ENCODE measurements at regions not wholly inside any gene's neighbourhood (a gene's known extent, or its start where the extent isn't known, plus 50 kb on each side); places are given as distances from the start of the nearest gene placed in this dataset.
"Not testable (repeated sequence)": the region's sequence is repeated elsewhere in the genome, so short reads cannot be mapped to it uniquely, and the experiment has no call there.

DNA sequence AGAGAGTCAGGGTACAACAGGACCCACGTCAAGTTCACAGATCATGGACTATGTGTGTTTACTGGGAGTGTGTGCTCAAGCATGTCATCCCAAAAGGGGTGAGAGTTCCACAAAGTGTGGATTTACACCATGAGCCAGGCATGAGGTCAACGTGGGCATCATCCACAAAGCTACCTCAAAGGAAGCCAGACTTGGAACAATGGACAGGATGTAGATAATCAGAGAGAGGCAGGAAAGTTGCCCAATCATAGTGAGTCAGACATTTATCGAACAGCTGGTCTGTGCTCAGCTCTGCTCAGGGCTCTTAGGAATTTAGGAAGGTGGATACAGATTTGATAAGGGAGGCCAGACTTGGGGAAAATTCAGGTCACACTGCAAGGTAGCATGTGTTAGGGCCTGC, 317.2 kb upstream of the CDYL start:
- DNase-seq (ENCODE audit: low read depth) = peak; percentile 81

DNA sequence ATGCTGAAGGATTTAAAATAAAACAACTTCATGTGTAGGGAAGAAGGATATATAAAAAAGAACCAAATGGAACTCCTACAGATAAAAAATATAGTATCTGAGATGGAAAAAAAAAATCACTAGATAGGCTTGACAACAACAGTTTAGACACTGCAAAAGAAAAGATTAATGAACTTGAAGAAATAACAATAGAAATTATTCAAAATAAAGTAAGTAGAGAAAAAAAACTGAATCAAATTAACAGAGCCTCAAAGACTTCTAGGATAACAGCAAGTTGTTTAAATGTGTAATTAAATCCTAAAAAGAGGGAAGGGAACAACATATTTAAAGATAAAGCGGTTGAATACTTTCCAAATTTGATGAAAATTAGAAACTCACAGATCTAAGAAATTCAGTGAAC, 316.3 kb upstream of the ECI2 start:
- no peak for DNase-seq (ENCODE audit: low read depth)

DNA sequence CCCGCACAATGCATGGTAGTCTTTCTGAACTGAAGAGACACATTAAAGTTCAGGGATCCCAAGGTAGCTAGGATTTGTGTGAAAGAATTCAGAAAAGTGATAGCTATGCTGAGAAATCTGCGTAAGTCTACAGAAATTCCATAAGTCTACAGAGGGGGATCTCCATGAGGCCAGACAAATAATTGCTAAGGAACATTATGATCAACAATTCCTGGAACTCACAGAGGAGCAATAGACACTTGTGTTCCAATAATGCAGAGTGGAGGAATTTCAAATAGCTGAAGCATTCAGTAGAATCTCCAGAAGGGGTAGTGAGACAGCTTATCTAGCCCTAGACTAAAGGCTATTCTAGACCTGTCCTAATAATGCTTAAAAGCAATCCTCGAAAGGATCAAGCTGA, 315.7 kb upstream of the ECI2 start:
- no peak for DNase-seq (ENCODE audit: low read depth)

DNA sequence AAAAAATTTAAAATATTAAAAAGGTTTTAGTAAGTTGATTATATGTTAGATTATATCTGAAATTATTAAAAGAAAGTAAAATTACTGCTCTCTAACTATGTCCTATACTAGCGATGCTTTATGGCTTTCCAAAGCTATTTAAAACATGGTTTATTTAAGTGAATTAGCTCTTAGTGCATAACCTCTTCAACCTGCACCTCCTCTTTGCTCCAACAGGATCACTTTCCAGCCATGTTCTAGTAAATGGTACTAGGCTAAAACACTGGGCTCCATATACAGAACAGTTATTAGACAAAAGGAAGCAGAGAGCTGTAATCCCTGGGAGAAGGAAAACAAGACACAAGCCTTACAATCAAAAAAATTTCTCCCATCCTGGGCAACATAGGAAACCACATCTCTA, 314.9 kb upstream of the ECI2 start:
- no peak for DNase-seq (ENCODE audit: low read depth)

DNA sequence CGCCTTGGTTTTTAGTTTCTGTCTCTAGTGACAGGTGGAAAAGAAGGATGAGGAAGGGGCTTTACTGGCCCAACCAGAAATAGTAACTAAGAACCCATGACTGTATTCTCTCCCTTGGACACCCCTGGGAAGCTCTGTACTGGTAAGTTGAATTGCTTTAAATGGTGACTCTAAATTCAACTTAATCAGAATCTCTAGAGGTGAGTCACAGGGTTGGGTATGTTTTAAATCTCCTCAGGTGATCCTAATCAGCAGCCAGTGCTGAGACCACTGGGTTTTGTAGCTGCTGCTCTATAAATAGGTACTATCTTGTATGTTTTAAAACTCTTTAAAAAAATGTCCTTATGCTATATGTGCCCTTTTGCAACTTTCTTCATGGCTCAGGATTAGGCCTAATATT, 314.0 kb upstream of the ECI2 start:
- DNase-seq (ENCODE audit: low read depth) = no peak

DNA sequence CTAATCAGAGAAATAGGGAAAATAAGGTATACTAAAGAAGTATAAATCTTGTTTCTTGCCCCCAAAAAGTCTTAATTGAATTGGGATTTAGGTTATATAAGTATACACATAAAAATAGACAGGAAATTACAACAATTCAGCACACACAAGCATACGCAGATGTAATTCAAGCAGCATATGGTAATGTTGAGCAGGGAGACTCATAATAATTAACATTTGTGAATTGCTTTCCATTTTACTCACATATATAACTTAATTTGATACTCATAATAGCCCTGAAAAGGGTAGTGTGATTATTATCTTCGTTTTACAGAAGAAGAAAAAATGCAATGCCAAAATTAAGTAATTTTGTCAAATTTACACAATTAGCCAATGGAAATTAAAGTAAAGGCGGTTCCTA, 313.5 kb upstream of the ECI2 start:
- DNase-seq (ENCODE audit: low read depth) = no peak

DNA sequence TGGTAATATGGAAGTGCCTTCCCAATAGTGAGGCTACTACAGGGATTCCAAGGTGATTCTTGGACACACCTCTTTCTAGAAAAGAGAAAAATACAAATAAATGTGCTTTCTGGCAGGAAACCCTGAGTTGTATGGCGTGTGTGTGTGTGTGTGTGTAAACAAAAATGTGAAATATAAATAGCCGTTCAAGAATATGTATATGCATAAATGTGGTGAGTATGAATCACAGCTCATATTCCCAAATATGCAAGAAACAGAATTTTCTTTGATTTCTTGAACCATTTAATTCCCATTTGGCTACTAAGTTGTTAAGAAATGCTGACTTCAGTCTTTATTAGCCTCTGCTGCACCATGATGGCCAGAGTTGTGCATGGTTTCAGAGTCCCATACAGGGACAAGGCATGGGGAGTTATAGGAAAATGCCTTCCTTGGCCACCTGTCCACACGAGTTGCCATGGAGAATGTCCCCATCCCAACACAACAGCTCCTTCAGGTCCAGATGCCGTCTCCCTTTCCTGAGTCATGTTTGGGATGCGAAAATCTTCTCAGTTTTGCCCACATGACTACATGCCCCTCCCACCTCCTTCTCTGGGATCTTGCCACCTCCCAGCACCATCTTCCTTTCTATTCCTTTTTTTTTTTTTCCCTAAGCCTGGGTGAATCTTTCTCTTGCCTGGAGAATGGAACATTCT, 312.4 kb upstream of the ECI2 start:
- no peak for DNase-seq (ENCODE audit: low read depth)

DNA sequence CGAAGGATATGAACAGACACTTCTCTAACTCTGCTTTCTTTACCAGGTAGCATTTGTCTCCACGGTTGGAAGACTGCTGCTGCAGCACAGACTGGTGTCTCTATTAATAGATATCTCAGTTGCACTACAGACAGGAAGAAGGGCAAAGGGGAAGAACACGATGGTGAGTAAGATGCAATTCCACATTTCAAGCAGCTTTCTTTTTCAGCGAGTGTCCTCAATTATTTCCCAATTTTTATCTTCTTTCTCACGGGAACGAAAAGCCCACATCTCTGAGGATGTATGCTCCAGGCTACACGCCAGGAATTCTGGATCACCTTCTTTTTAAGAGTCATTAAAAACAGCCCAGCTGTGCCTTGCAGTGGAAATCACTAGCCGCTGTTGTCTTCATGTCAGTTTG, 311.6 kb upstream of the ECI2 start:
- DNase-seq (ENCODE audit: low read depth) = no peak

DNA sequence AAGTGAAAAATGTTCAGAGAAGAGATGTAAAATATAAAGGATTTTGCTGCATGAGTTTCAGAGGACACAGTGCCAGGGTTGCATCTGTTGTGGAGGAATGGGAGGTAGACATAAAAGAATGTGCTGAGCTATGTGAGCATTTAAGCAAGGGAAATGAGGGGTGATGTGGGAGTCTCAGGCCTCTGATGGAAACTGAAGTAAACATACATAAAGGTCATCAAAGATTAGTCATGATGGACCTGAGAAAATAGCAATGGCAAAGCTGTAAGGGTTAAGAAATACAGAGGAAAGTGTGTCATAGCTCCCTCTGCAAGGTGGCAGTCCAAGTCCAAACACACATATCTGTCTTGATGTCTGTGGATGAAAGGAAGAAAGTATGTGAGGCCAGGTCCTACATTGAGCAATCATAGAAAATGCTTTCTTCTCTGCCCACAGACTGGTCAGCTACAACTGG, 306.6 kb upstream of the ECI2 start:
- DNase-seq (ENCODE audit: low read depth) = peak; percentile 19

DNA sequence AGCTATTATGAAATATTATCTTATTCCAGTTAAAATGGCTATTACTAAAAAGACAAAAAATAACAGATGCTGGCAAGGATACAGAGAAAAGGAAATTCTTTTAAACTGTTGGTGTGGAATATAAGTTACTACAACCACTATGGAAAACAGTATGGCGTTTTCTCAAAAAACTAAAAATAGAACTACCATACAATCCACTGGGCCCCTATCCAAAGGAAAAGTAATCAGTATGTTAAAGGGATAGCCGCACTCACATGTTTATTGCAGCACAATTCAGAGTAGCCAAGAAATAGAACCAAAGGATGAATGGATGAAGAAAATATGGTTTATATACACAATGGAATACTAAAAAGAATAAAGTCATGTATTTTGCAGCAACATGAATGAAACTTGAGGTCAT, 303.8 kb upstream of the ECI2 start:
- DNase-seq (ENCODE audit: low read depth) = no peak

DNA sequence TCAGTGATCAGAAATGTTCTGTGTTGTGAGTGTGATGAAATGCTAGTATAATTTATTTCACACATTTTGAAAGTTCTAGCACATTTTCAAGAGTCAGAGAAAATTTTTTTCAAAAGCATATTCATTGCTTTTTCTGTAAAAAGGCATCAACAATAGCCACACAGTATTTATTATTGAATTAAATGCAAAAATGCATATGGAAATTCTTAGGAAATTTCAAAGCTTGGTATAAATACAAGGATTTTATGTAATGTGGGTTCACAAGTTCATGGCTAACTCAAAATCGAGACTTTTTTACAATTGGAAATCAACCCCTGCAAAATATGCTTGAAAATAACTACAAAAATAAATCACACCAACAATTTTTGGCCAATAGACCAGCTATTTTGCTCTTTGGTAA, 302.0 kb upstream of the ECI2 start:
- DNase-seq (ENCODE audit: low read depth) = no peak

DNA sequence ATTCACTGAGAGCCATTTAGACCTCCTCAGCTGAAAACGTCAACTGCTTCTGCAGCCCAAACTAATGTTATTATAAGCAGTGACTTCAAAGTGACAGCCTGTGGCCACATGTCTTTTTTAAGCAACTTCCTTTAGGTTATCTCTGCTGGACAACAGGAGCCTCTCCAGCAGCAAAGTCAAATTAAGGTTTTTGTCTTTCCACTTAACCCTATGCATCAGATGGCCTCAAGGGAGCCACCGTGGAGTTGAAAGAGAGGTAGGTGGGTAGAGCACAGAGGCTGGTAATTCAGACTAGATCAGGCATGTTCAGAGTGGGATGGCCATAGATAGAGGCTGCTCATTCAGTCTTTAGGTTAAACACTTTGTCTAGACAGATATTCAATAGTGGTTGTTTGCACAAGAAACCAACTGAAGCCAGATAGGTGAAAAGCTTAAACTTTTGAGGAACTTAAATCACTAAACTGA, 300.6 kb upstream of the ECI2 start:
- no peak for DNase-seq (ENCODE audit: low read depth)

DNA sequence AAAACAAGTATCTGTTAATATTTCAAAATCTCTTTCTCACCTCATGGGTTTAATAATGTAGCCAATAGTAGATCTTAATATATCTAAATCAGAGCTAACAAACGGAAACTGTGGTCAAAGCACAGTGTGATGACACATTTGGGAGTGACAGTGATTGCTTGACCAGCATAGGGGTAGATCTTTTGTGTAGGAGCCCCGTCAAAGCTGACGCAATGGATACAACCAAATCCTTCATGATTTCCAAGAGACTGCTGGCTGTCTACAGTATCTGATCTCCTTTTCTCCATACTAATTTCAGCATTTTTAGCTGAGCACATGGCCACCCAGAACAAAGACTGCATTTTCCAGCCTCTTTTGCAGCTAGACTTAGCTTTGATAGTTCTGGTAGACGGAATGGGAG, 299.3 kb upstream of the ECI2 start:
- DNase-seq (ENCODE audit: low read depth) = no peak

DNA sequence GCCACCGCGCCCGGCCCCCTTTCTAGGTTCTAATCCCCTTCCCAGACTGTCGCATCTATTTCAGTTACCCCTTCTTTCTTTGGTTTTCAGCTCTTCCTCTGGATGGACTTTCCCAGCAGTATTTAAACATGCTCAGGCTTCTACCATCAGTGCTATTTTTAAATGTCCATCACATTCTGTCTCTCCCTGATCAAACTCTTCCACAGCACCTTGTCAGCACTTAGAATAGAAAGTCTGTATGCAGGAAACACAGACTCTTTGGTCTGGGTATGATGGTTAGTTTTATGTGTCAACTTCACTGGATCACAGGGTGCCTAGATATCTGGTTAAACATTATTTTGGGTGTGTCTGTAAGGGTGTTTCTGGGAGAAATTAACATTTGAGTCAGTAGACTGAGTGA, 297.8 kb upstream of the ECI2 start:
- no peak for DNase-seq (ENCODE audit: low read depth)

DNA sequence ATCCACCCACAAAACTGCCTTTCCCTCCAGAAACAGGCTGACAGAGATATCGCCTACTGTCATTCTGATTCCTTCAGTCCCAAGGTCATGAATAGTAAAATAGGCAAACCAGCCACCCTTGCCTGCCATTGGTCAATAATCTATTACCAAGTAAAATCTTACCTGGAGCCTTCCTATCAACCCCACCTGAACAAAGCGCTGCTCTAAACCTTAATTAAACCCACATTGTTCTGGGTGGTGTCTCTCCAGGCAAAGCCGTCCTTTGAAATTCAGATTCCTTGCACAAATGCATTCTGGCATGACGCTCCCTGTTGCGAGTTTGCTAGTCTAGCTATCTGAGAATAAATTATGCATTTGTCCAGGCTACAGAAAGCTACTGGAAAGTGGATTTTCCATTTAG, 291.6 kb upstream of the ECI2 start:
- no peak for DNase-seq (ENCODE audit: low read depth)

DNA sequence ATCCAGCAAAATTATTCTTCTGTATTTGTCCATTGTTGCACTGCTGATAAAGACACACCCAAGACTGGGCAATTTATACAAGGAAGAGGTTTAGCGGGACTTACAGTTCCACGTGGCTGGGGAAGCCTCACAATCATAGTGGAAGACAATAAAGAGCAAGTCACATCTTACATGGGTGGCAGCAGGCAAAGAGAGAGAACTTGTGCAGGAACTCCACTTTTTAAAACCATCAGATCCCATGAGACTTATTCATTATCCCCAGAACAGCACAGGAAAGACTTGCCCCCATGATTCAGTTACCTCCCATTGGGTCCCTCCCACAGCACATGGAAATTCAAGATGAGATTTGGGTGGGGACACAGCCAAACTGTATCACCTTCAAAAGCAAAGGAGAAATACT, 286.5 kb upstream of the ECI2 start:
- DNase-seq (ENCODE audit: low read depth) = no peak

DNA sequence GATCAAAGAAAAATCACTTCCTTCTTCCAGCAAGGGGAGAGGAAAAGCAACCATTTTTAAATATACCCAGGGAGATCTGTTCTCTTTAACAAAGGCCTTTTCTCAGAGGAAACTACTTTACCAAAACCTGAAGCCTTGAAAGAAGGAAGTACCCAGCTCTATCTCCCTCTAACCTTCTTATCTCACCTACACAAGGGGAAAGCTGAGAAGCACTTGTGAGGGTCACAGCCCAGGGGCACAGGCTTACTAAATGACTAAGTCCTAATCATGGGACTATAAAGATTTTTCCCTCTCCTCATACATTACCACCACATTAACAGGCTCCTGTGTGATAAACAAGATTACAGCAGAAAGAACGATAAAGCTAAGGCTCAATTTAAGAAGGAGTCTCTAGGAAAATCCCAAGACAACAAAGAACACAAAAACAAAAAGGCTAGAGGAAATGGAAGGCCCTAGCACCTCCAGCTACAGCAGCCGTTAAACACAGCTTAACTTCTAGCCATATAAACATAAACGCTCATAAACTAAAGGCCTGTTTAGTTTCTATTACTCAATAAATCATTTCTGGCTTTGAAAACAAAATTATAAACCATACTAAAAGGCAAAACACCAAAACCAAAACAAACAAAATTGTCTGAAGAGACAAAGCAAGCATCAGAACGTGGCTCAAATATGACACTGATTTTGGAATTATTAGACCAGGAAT, 284.9 kb upstream of the ECI2 start:
- no peak for DNase-seq (ENCODE audit: low read depth)

DNA sequence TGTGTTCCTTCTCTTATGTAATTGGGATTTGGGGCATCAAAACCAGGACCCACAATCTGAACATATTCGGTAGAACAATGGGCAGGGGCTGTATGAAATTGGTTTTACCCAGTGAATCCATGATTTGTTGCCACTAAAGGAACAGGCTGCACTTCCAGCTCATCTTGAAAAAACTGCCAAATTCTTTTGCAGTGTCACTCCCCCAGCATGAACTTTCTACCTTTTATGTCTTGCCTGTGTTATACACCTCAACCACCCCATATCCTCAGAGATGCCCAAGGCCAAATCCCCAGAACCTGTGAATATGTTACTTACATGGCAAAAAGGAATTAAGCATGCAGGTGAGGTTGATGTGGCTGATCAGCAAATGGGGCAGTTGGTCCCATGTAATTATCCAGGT, 280.2 kb upstream of the ECI2 start:
- DNase-seq (ENCODE audit: low read depth) = no peak

DNA sequence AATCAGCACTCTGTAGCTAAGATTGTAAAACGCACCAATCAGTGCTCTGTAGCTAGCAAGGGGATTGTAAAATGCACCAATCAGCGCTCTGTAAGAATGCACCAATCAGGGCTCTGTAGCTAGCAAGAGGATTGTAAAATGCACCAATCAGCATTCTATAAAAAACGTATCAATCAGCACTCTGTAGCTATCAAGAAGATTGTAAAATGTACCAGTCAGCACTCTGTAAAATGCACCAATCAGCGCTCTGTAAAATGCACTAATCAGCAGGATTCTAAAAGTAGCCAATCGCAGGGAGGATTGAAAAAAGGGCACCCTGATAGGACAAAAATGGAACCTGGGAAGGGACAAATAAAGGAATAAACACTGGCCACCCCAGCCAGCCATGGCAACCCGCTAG, 278.7 kb upstream of the ECI2 start:
- not testable (repeated sequence) for DNase-seq (ENCODE audit: low read depth)

DNA sequence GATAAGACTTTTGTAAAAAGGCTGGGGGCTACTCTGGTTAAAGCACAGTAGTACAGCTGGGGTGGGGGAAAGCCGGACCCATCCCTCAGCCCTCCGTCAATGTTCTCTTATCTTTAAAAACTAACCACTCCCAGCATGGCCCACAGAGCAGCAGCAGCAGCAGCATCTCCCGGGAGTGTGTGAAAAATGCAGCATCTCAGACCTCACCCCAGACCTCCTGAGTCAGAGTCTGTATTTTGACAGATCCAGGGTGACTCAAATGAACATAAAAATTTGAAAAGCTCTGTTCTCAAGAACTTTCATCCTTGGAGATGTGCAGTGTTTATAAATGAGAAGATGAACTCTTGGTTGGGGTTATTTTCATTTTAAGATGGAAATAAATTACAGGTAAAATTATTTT, 277.7 kb upstream of the ECI2 start:
- DNase-seq (ENCODE audit: low read depth) = no peak

DNA sequence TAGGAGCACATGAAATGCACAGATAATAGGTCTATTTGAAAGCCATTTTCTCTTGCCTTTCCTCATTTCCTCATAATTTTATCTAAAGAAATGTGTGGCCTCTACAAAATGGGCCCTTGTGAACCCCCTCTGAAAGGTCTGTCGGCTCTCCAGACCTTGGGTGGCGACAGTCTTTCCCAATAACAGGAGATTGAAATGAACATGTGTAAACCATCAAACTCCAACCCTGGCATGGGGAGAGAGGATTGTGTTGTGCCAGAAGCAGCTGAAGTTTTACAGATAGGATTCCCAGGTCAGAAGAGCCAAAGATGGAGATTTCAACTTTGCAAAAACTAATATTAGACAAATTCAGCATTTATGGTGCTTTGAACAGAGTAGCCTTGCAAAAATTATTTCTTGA, 277.1 kb upstream of the ECI2 start:
- DNase-seq (ENCODE audit: low read depth) = no peak

DNA sequence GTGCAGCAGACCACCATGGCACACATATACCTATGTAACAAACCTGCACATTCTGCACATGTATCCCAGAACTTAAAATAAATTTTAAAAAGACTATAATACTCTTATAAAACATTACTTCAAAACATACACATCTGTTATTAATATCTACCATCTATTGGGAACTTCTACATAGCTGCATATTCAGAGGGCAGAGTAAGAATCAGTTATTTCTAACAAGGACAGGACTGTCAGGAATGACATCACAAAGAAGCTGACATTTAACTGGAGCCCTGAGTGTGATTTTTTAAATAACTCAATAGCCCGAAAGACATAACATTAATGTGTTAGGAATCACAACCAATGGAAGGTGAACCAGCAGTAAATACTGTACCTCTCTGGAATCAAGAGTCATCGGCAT, 276.7 kb upstream of the ECI2 start:
- DNase-seq (ENCODE audit: low read depth) = no peak

DNA sequence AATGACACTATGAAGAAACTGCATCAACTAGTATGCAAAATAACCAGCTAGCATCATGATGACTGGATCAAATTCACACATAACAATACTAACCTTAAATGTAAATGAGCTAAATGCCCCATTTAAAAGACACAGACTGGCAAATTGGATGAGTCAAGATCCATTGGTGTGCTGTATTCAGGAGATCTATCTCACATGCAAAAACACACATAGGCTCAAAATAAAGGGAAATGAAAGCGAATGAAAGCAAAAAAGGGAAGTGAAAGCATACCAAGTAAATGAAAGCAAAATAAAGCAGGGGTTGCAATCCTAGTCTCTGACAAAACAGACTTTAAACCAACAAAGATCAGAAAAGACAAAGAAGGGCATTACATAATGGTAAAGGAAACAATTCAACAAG, 272.3 kb upstream of the ECI2 start:
- DNase-seq (ENCODE audit: low read depth) = not testable (repeated sequence)

DNA sequence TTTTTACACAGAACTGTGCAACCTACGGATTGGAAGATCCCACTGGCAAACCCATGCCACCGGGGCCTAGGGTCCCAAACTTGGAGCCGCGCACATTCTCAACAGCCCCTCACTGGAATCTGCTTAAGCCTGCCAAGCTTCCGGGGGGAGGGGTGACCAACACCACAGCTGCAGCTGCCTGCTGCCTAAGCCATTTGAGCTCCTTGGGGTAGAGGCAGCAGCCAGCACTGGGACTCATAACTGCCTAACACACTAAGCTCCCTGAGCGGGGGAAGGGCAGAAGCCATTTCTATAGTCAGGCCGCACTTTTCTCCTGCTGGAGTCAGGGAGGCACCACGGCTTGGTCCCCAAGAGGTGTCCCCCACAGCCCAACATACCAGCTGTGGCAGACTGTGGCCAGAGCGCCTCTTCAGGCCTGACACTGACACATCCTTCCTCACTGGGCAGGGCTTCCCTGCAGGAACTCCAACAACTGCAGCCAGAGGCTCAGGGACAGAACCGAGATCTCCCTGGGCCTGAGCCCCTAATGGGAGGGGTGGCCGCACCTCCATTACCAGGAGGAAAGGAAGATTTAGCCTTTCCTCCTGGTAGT, 270.3 kb upstream of the ECI2 start:
- DNase-seq (ENCODE audit: low read depth) = no peak
